ENCODE measurements at regions not wholly inside any gene's neighbourhood (a gene's known extent, or its start where the extent isn't known, plus 50 kb on each side); places are given as distances from the start of the nearest gene placed in this dataset.

DNA sequence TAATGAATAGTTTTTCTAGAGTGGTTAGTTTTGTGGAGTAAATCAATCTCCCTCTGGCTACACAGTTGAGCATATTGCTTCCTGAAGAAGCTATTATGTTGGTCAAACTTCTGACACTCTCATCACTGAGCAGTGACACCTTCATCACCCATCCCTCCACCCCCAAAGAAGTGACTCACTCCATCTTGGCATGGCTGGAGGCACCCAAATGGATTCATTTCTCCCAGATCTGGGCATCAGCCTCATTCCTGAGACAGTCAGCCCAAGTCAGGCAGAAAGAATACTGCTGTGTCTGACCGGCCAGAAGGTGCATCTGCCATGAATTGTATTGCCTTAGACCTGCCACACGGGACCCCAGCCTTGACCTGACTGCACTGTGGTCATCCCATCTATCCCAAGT lies 117.0 kb upstream of the HABP2 start:
- no peak for DNase-seq (ENCODE audit: low read depth in 6 of 9, low spot score in 9 of 9)
- no peaks in the 10 kb centered on the region for H3K36me3 ChIP-seq (ENCODE audit: control insufficient read depth in 2 of 2, insufficient read depth in 2 of 2, low read length in 1 of 2)
- no peaks in the 10 kb centered on the region for H3K27me3 ChIP-seq (ENCODE audit: control insufficient read depth in 2 of 2, insufficient read depth in 1 of 2, low read length in 1 of 2)
- H3K4me1 ChIP-seq (ENCODE audit: control insufficient read depth in 2 of 2, insufficient read depth in 2 of 2, low read length in 2 of 2), result no peaks in the 10 kb centered on the region
- H3K27ac ChIP-seq (ENCODE audit: low read depth in 1 of 2, low read length in 1 of 2), result no peak overlapping the region
- H3K4me3 ChIP-seq (ENCODE audit: low read length in 2 of 2), result no peak overlapping the region
- H3K9me3 ChIP-seq (ENCODE audit: control insufficient read depth in 2 of 2, insufficient read depth in 1 of 2, low read length in 1 of 2), result no peaks in the 10 kb centered on the region
- WGBS, result 92% methylated on average over 2 of the region's 2 CpGs

GRCh38 chr10:113436851-113437250 lies 116.0 kb upstream of the HABP2 start:
- H3K9me3 ChIP-seq (ENCODE audit: control insufficient read depth in 2 of 2, insufficient read depth in 1 of 2, low read length in 1 of 2), result no peaks in the 10 kb centered on the region
- no peak overlapping the region for H3K27ac ChIP-seq (ENCODE audit: low read depth in 1 of 2, low read length in 1 of 2)
- no peaks in the 10 kb centered on the region for H3K27me3 ChIP-seq (ENCODE audit: control insufficient read depth in 2 of 2, insufficient read depth in 1 of 2, low read length in 1 of 2)
- H3K36me3 ChIP-seq (ENCODE audit: control insufficient read depth in 2 of 2, insufficient read depth in 2 of 2, low read length in 1 of 2), result no peaks in the 10 kb centered on the region
- H3K4me1 ChIP-seq (ENCODE audit: control insufficient read depth in 2 of 2, insufficient read depth in 2 of 2, low read length in 2 of 2), result no peaks in the 10 kb centered on the region
- no peak overlapping the region for H3K4me3 ChIP-seq (ENCODE audit: low read length in 2 of 2)
- 86% methylated on average over 4 of the region's 4 CpGs for WGBS
- no peak for DNase-seq (ENCODE audit: low read depth in 6 of 9, low spot score in 9 of 9)

- Histone ChIP-seq H3K36me3 (ENCODE audit: control insufficient read depth in 2 of 2, insufficient read depth in 2 of 2, low read length in 1 of 2) (no peaks in the 10 kb centered on the region), H3K4me3 (ENCODE audit: low read length in 2 of 2) (no peak overlapping the region), H3K27ac (ENCODE audit: low read depth in 1 of 2, low read length in 1 of 2) (no peak overlapping the region), H3K4me1 (ENCODE audit: control insufficient read depth in 2 of 2, insufficient read depth in 2 of 2, low read length in 2 of 2) (no peaks in the 10 kb centered on the region), H3K27me3 (ENCODE audit: control insufficient read depth in 2 of 2, insufficient read depth in 1 of 2, low read length in 1 of 2) (no peaks in the 10 kb centered on the region), H3K9me3 (ENCODE audit: control insufficient read depth in 2 of 2, insufficient read depth in 1 of 2, low read length in 1 of 2) (no peaks in the 10 kb centered on the region)
- WGBS, result 97% methylated on average over 2 of the region's 2 CpGs
- no peak for DNase-seq (ENCODE audit: low read depth in 6 of 9, low spot score in 9 of 9)
Observed at GRCh38 chr10:113438652-113439051, 114.2 kb upstream of the HABP2 start.

GRCh38 chr10:113441220-113441619 lies 111.6 kb upstream of the HABP2 start:
- 98% methylated on average over 6 of the region's 6 CpGs for WGBS
- no peaks in the 10 kb centered on the region for H3K9me3 ChIP-seq (ENCODE audit: control insufficient read depth in 2 of 2, insufficient read depth in 1 of 2, low read length in 1 of 2)
- H3K4me3 ChIP-seq (ENCODE audit: low read length in 2 of 2), result no peak overlapping the region
- no peaks in the 10 kb centered on the region for H3K27me3 ChIP-seq (ENCODE audit: control insufficient read depth in 2 of 2, insufficient read depth in 1 of 2, low read length in 1 of 2)
- H3K27ac ChIP-seq (ENCODE audit: low read depth in 1 of 2, low read length in 1 of 2), result no peak overlapping the region
- no peaks in the 10 kb centered on the region for H3K4me1 ChIP-seq (ENCODE audit: control insufficient read depth in 2 of 2, insufficient read depth in 2 of 2, low read length in 2 of 2)
- DNase-seq (ENCODE audit: low read depth in 6 of 9, low spot score in 9 of 9), result no peak
- H3K36me3 ChIP-seq (ENCODE audit: control insufficient read depth in 2 of 2, insufficient read depth in 2 of 2, low read length in 1 of 2), result no peaks in the 10 kb centered on the region

DNA sequence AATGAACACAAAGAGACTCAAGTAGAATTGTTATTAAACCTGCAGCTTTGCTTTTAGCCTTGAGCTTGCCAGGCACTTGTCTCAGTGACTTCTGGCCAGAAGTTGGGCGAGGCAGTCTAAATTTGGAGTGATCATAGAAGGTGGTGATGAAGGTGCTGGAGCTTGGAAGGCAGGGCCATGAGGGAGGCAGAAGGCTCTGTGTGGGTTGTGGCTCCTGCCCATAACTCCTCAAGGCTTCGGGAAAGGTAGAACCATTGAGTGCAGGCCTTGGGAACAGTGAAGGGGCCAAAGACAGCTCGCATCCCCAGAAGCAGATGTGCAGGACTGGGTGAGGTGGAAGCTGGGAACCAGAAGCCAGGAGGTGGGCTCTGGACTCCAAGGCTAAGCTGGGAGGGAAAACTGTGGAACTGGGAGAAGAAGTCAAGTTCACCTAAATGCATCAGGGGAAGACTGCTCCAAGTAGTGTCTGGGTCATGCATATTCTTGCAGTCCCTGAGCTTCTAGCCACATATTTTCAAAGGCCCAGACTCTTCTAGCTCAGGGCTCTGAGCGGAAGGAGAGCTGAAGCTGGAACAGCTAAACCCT lies 111.1 kb upstream of the HABP2 start:
- no peak for DNase-seq (ENCODE audit: low read depth in 6 of 9, low spot score in 9 of 9)
- Histone ChIP-seq H3K4me3 (ENCODE audit: low read length in 2 of 2) (no peak overlapping the region), H3K4me1 (ENCODE audit: control insufficient read depth in 2 of 2, insufficient read depth in 2 of 2, low read length in 2 of 2) (no peaks in the 10 kb centered on the region), H3K27me3 (ENCODE audit: control insufficient read depth in 2 of 2, insufficient read depth in 1 of 2, low read length in 1 of 2) (no peaks in the 10 kb centered on the region), H3K36me3 (ENCODE audit: control insufficient read depth in 2 of 2, insufficient read depth in 2 of 2, low read length in 1 of 2) (no peaks in the 10 kb centered on the region), H3K9me3 (ENCODE audit: control insufficient read depth in 2 of 2, insufficient read depth in 1 of 2, low read length in 1 of 2) (no peaks in the 10 kb centered on the region), H3K27ac (ENCODE audit: low read depth in 1 of 2, low read length in 1 of 2) (no peak overlapping the region)
- 98% methylated on average over 4 of the region's 4 CpGs for WGBS

DNA sequence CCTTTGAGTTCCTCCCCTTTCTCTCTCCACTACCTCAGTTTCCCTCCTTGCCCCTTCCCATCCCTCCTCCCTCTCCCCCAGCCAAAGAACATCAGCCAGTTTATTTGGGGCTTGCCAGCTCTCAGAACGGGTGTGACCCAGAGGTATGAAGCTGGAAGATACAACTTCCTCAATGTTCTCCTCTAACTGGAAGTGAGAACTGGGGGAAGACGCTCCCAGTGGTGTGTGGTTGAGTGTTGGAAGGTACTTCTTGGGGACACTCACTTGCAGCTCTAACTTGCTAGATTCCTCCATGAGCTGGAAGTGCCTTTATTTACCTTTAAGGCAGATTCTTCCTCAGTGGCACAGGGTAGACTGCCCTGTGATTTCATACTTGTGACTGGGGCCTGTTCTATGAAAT lies 110.5 kb upstream of the HABP2 start:
- H3K4me1 ChIP-seq (ENCODE audit: control insufficient read depth in 2 of 2, insufficient read depth in 2 of 2, low read length in 2 of 2), result no peaks in the 10 kb centered on the region
- H3K9me3 ChIP-seq (ENCODE audit: control insufficient read depth in 2 of 2, insufficient read depth in 1 of 2, low read length in 1 of 2), result no peaks in the 10 kb centered on the region
- no peaks in the 10 kb centered on the region for H3K27me3 ChIP-seq (ENCODE audit: control insufficient read depth in 2 of 2, insufficient read depth in 1 of 2, low read length in 1 of 2)
- H3K36me3 ChIP-seq (ENCODE audit: control insufficient read depth in 2 of 2, insufficient read depth in 2 of 2, low read length in 1 of 2), result no peaks in the 10 kb centered on the region
- no peak overlapping the region for H3K27ac ChIP-seq (ENCODE audit: low read depth in 1 of 2, low read length in 1 of 2)
- 63% methylated on average over 2 of the region's 2 CpGs for WGBS
- H3K4me3 ChIP-seq (ENCODE audit: low read length in 2 of 2), result no peak overlapping the region
- DNase-seq (ENCODE audit: low read depth in 6 of 9, low spot score in 9 of 9), result no peak

- Histone ChIP-seq H3K27ac (ENCODE audit: low read depth in 1 of 2, low read length in 1 of 2) (no peak overlapping the region), H3K4me3 (ENCODE audit: low read length in 2 of 2) (no peak overlapping the region), H3K36me3 (ENCODE audit: control insufficient read depth in 2 of 2, insufficient read depth in 2 of 2, low read length in 1 of 2) (no peaks in the 10 kb centered on the region), H3K9me3 (ENCODE audit: control insufficient read depth in 2 of 2, insufficient read depth in 1 of 2, low read length in 1 of 2) (no peaks in the 10 kb centered on the region), H3K4me1 (ENCODE audit: control insufficient read depth in 2 of 2, insufficient read depth in 2 of 2, low read length in 2 of 2) (no peaks in the 10 kb centered on the region), H3K27me3 (ENCODE audit: control insufficient read depth in 2 of 2, insufficient read depth in 1 of 2, low read length in 1 of 2) (no peaks in the 10 kb centered on the region)
- no peak for DNase-seq (ENCODE audit: low read depth in 6 of 9, low spot score in 9 of 9)
- WGBS, result 92% methylated on average over 3 of the region's 3 CpGs
Observed at GRCh38 chr10:113443141-113443925, 109.5 kb upstream of the HABP2 start.

DNA sequence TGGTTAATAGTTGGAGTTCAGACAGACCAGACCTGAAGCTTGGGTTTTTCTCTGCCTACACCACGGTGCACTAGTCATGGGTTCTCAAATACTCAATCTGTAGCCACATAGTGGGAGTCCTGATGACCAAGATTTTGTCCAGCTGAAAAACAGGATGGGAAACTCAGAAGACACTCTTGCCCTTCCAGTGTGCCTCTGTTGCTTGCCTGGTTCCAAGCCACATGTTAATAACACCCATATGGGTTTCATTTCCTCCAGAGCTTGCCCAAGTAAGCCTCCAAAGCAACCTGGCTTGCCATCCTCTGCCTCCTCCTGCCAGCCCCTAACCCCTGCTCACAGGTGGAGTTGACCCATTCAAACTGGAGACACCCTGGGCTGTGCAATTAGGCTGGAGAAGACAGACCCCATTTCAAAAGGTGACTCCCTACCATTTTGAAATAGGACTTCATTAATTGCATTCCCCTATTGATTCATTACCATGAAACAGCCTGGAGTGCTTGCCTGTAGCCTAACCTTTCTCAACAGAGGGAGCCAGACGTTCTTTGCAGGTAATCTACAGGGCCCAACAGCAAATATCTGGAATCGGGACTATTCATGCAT lies 108.0 kb upstream of the HABP2 start:
- H3K27me3 ChIP-seq (ENCODE audit: control insufficient read depth in 2 of 2, insufficient read depth in 1 of 2, low read length in 1 of 2), result no peaks in the 10 kb centered on the region
- DNase-seq (ENCODE audit: low read depth in 6 of 9, low spot score in 9 of 9), result no peak
- H3K9me3 ChIP-seq (ENCODE audit: control insufficient read depth in 2 of 2, insufficient read depth in 1 of 2, low read length in 1 of 2), result no peaks in the 10 kb centered on the region
- no peak overlapping the region for H3K4me3 ChIP-seq (ENCODE audit: low read length in 2 of 2)
- WGBS, result 93% methylated on average over 3 of the region's 3 CpGs
- H3K36me3 ChIP-seq (ENCODE audit: control insufficient read depth in 2 of 2, insufficient read depth in 2 of 2, low read length in 1 of 2), result no peaks in the 10 kb centered on the region
- H3K27ac ChIP-seq (ENCODE audit: low read depth in 1 of 2, low read length in 1 of 2), result no peak overlapping the region
- no peaks in the 10 kb centered on the region for H3K4me1 ChIP-seq (ENCODE audit: control insufficient read depth in 2 of 2, insufficient read depth in 2 of 2, low read length in 2 of 2)

- Histone ChIP-seq H3K9me3 (ENCODE audit: control insufficient read depth in 2 of 2, insufficient read depth in 1 of 2, low read length in 1 of 2) (no peaks in the 10 kb centered on the region), H3K36me3 (ENCODE audit: control insufficient read depth in 2 of 2, insufficient read depth in 2 of 2, low read length in 1 of 2) (no peaks in the 10 kb centered on the region), H3K27ac (ENCODE audit: low read depth in 1 of 2, low read length in 1 of 2) (no peak overlapping the region), H3K27me3 (ENCODE audit: control insufficient read depth in 2 of 2, insufficient read depth in 1 of 2, low read length in 1 of 2) (no peaks in the 10 kb centered on the region), H3K4me3 (ENCODE audit: low read length in 2 of 2) (no peak overlapping the region), H3K4me1 (ENCODE audit: control insufficient read depth in 2 of 2, insufficient read depth in 2 of 2, low read length in 2 of 2) (no peaks in the 10 kb centered on the region)
- no peak for DNase-seq (ENCODE audit: low read depth in 6 of 9, low spot score in 9 of 9)
- 98% methylated on average over 5 of the region's 5 CpGs for WGBS
Observed at GRCh38 chr10:113445736-113446135, 107.1 kb upstream of the HABP2 start.
